Esophagus muscularis mucosa (tissue), 4 donors: ENCODE measurements at regions not wholly inside any gene's neighbourhood (a gene's known extent, or its start where the extent isn't known, plus 50 kb on each side); places are given as distances from the start of the nearest gene placed in this dataset.

ENCODE experiments used
- DNase-seq: peaks from one replicate; pipeline ENCODE4 v3.0.0-alpha.2; 2017; ENCODE audit errors: extremely low spot score
- H3K27ac ChIP-seq, 4 donors: fragments of 200-600 bp; sonication (generic); replicated peaks in 1 of 4; 1 replicate in 3 of 4; 2 replicates in 1 of 4; pipeline ENCODE4 v1.5.1; 2016 to 2019; ENCODE audit warnings: mild to moderate bottlenecking in 1 of 4
- H3K27me3 ChIP-seq, 4 donors: fragments of 200-600 bp; sonication (generic); one replicate each; pipeline versions ENCODE4 v1.5.1 to v1.6.0; 2016 to 2019
- H3K36me3 ChIP-seq, 4 donors: fragments of 200-600 bp; sonication (generic); one replicate each; pipeline ENCODE4 v1.5.1; 2016 to 2019
- H3K4me1 ChIP-seq, 4 donors: fragments of 200-600 bp; sonication (generic); one replicate each; pipeline ENCODE4 v1.5.1; 2016 to 2019
- H3K4me3 ChIP-seq, 4 donors: fragments of 200-600 bp; sonication (generic); 1 replicate in 2 of 4; 2 replicates in 2 of 4; pipeline ENCODE4 v1.5.1; 2016 to 2019; ENCODE audit warnings: mild to moderate bottlenecking in 4 of 4, moderate library complexity in 1 of 4
- H3K9me3 ChIP-seq, 4 donors: fragments of 200-600 bp; sonication (generic); 1 replicate in 3 of 4; 2 replicates in 1 of 4; pipeline ENCODE4 v1.5.1; 2016 to 2019
- EP300 ChIP-seq: sonication (generic); formaldehyde crosslinking; IDR thresholded peaks from one replicate; pipeline ENCODE4 v1.6.1; 2017; ENCODE audit warnings: antibody characterized with exemption
- POLR2A ChIP-seq: fragments of 450-650 bp; IDR thresholded peaks from one replicate; pipeline ENCODE4 v1.6.1; 2017; ENCODE audit warnings: antibody characterized with exemption, moderate library complexity, mild to moderate bottlenecking, low read depth
- POLR2AphosphoS5 ChIP-seq, 2 donors: sonication (generic); formaldehyde crosslinking; IDR thresholded peaks; one replicate each; pipeline ENCODE4 v1.6.1; 2017; ENCODE audit warnings: antibody characterized with exemption in 2 of 2
- whole genome bisulfite sequencing: methylation state at CpG from one replicate; pipeline ENCODE4 v1.1.5; 2018; 5-methylcytosine and 5-hydroxymethylcytosine counted together
- intact Hi-C: fragments of 100-400 bp; cut with DNase I; formaldehyde crosslinking; loops from one replicate; pipeline ENCODE4 v1.15.1; 2023
- TF ChIP-seq, protein P1 (sequence below), 3 experiments: fragments of 200-600 bp in 2 of 3; fragments of 450-650 bp in 1 of 3; sonication (generic) in 2 of 3; IDR thresholded peaks; one replicate each; pipeline ENCODE4 v1.5.1; 2017 to 2019; ENCODE audit warnings: antibody characterized with exemption in 3 of 3, mild to moderate bottlenecking in 2 of 3, moderate library complexity in 1 of 3

GRCh38 chr13:30108913-30109237 is 198.5 kb downstream of the KATNAL1 start:
- no peak overlapping the region for H3K4me3 ChIP-seq
- H3K4me1 ChIP-seq, result peaks cover 12 to 25% (median 21%) of the 10 kb centered on the region in 4 donors
- 84% methylated on average over 8 of the region's 8 CpGs for WGBS
- TF ChIP-seq, protein P1, sequence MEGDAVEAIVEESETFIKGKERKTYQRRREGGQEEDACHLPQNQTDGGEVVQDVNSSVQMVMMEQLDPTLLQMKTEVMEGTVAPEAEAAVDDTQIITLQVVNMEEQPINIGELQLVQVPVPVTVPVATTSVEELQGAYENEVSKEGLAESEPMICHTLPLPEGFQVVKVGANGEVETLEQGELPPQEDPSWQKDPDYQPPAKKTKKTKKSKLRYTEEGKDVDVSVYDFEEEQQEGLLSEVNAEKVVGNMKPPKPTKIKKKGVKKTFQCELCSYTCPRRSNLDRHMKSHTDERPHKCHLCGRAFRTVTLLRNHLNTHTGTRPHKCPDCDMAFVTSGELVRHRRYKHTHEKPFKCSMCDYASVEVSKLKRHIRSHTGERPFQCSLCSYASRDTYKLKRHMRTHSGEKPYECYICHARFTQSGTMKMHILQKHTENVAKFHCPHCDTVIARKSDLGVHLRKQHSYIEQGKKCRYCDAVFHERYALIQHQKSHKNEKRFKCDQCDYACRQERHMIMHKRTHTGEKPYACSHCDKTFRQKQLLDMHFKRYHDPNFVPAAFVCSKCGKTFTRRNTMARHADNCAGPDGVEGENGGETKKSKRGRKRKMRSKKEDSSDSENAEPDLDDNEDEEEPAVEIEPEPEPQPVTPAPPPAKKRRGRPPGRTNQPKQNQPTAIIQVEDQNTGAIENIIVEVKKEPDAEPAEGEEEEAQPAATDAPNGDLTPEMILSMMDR (IDR thresholded peaks at IDR 0.05), result no peak
- TF ChIP-seq POLR2AphosphoS5 (IDR thresholded peaks at IDR 0.05) (no peak), EP300 (no peak)
- no peaks in the 10 kb centered on the region for H3K36me3 ChIP-seq
- intact Hi-C loops, result no loop called here
- no peaks in the 10 kb centered on the region for H3K27me3 ChIP-seq
- no peak for DNase-seq
- H3K27ac ChIP-seq, result no peak overlapping the region
- no peaks in the 10 kb centered on the region for H3K9me3 ChIP-seq

- no peak for DNase-seq
- H3K9me3 ChIP-seq, result no peaks in the 10 kb centered on the region
- no peak for TF ChIP-seq EP300
- no peak for TF ChIP-seq POLR2A
- TF ChIP-seq, protein P1 (IDR thresholded peaks at IDR 0.05), result no peak
- TF ChIP-seq POLR2AphosphoS5 (IDR thresholded peaks at IDR 0.05), result no peak
- WGBS, result 83% methylated on average over 13 of the region's 13 CpGs
- no peak overlapping the region for H3K4me3 ChIP-seq
- H3K27ac ChIP-seq, result no peak overlapping the region
- H3K27me3 ChIP-seq, result no peaks in the 10 kb centered on the region
- H3K4me1 ChIP-seq, result peaks cover 9 to 20% (median 16%) of the 10 kb centered on the region in 4 donors
- intact Hi-C loops, result no loop called here
- no peaks in the 10 kb centered on the region for H3K36me3 ChIP-seq
Measured at GRCh38 chr13:30108216-30108912, 199.0 kb downstream of the KATNAL1 start.

GRCh38 chr13:30107521-30108136 is 199.7 kb downstream of the KATNAL1 start:
- intact Hi-C loops, result no loop called here
- Histone ChIP-seq H3K4me1 (peaks cover 2 to 15% (median 9%) of the 10 kb centered on the region in 4 donors), H3K27ac (no peak overlapping the region), H3K36me3 (no peaks in the 10 kb centered on the region), H3K27me3 (no peaks in the 10 kb centered on the region), H3K9me3 (no peaks in the 10 kb centered on the region), H3K4me3 (no peak overlapping the region)
- no peak for DNase-seq
- TF ChIP-seq EP300 (no peak), POLR2A (no peak), POLR2AphosphoS5 (IDR thresholded peaks at IDR 0.05) (no peak)
- TF ChIP-seq, protein P1 (IDR thresholded peaks at IDR 0.05), result no peak
- WGBS, result 88% methylated on average over 14 of the region's 14 CpGs

- intact Hi-C loops, result no loop called here
- no peak overlapping the region for H3K27ac ChIP-seq
- 95% methylated on average over 6 of the region's 6 CpGs for WGBS
- no peak overlapping the region for H3K4me3 ChIP-seq
- no peak for DNase-seq
- no peak for TF ChIP-seq POLR2A
- TF ChIP-seq, protein P1 (IDR thresholded peaks at IDR 0.05), result no peak
- TF ChIP-seq EP300, result no peak
- no peaks in the 10 kb centered on the region for H3K9me3 ChIP-seq
- H3K4me1 ChIP-seq, result peaks cover 0 to 9% (median 5%) of the 10 kb centered on the region in 4 donors
- no peaks in the 10 kb centered on the region for H3K27me3 ChIP-seq
- H3K36me3 ChIP-seq, result no peaks in the 10 kb centered on the region
Measured at GRCh38 chr13:30107121-30107520, 200.2 kb downstream of the KATNAL1 start.
